IPS-18a (cell line): ENCODE measurements at regions not wholly inside any gene's neighbourhood (a gene's known extent, or its start where the extent isn't known, plus 50 kb on each side); places are given as distances from the start of the nearest gene placed in this dataset.
"Not testable (repeated sequence)": the region's sequence is repeated elsewhere in the genome, so short reads cannot be mapped to it uniquely, and the experiment has no call there.

Source experiments
- H3K27ac ChIP-seq: one replicate; pipeline ENCODE4 v1.5.1; 2013; ENCODE audit warnings: low read length
- H3K27me3 ChIP-seq: one replicate; pipeline ENCODE4 v1.6.1; 2013; ENCODE audit warnings: mild to moderate bottlenecking, low read length; ENCODE audit not compliant: control insufficient read depth, insufficient read depth
- H3K36me3 ChIP-seq: one replicate; pipeline ENCODE4 v1.6.1; 2013; ENCODE audit warnings: low read depth, low read length; ENCODE audit not compliant: control insufficient read depth
- H3K4me1 ChIP-seq: one replicate; pipeline ENCODE4 v1.6.1; 2013; ENCODE audit warnings: low read depth, low read length; ENCODE audit not compliant: control insufficient read depth
- H3K4me3 ChIP-seq: one replicate; pipeline ENCODE4 v1.5.1; 2013; ENCODE audit warnings: low read length
- H3K9ac ChIP-seq: one replicate; pipeline ENCODE4 v1.6.1; 2013; ENCODE audit warnings: mild to moderate bottlenecking, low read length, moderate library complexity
- H3K9me3 ChIP-seq: one replicate; pipeline ENCODE4 v1.6.1; 2013; ENCODE audit warnings: low read depth, low read length; ENCODE audit not compliant: control insufficient read depth

- Histone ChIP-seq H3K36me3 (no peaks in the 10 kb centered on the region), H3K4me1 (no peaks in the 10 kb centered on the region), H3K9me3 (peaks cover 65% of the 10 kb centered on the region), H3K9ac (no peak overlapping the region), H3K27me3 (no peaks in the 10 kb centered on the region), H3K27ac (no peak overlapping the region), H3K4me3 (no peak overlapping the region)
Measured at GRCh38 chr13:18946738-18947137, 234.9 kb downstream of the TUBA3C start.

DNA sequence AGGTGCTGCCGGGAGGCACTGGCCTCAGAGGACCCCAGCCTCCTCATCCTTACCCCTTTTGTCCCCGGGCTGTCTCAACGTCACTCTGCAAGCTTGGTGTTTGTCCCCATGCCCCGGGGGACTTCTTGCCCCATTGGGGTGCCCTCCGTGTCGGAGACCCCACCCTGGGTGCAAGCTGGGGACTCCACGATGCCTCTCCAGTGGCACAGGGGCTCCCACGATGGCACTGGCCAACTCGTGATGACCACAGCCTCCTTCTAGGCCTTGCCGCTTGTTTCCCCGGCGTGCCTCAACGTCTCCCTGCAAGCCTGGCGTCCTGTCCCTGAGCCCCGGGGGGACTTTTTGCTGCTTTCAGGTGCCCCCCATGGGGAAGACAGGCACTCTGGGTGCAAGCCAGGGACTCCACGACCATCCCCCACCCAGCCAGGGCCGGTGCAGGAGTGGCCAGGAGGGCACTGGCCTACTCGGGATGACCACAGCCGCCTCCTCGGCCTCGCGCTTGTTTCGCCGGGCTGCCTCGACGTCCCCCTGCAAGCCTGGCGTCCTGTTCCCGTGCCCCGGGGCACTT is 237.0 kb downstream of the TUBA3C start:
- no peaks in the 10 kb centered on the region for H3K27me3 ChIP-seq
- no peaks in the 10 kb centered on the region for H3K4me1 ChIP-seq
- H3K4me3 ChIP-seq: no peak overlapping the region
- H3K36me3 ChIP-seq: no peaks in the 10 kb centered on the region
- no peak overlapping the region for H3K27ac ChIP-seq
- peaks cover 66% of the 10 kb centered on the region for H3K9me3 ChIP-seq
- H3K9ac ChIP-seq: no peak overlapping the region

DNA sequence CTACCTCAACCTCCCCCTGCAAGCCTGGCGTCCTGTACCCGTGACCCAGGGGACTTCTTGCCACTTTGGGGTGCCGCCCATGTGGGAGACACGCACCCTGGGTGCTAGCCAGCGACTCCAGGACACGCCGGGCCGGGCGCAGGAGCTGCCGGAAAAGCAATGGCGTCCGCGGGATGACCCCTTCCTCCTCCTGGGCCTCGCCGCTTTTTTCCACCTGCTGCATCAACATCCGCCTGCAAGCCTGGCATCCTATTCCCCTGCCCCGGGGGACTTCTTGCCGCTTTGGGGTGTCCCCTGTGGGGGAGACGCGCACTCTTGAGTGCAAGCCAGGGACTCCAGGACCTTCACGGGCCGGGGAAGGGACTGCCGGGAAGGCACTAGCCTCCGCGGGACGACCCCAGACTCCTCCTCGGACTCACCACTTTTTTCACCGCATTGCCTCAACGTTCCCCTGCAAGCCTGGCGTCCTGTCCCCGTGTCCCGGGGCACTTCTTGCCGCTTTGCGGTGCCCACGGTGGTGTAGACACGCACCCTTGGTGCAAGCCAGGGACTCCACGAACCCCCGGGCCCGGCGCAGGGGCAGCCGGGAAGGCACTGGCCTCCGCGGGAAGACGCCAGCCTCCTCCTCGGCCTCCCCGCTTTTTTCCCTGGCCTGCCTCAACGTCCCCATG is 237.8 kb downstream of the TUBA3C start:
- Histone ChIP-seq H3K27me3 (no peaks in the 10 kb centered on the region), H3K9ac (no peak overlapping the region), H3K4me1 (no peaks in the 10 kb centered on the region), H3K36me3 (no peaks in the 10 kb centered on the region), H3K4me3 (no peak overlapping the region), H3K27ac (no peak overlapping the region), H3K9me3 (peaks cover 62% of the 10 kb centered on the region)

- Histone ChIP-seq H3K27ac (no peak overlapping the region), H3K4me1 (no peaks in the 10 kb centered on the region), H3K9me3 (peaks cover 63% of the 10 kb centered on the region), H3K4me3 (no peak overlapping the region), H3K27me3 (no peaks in the 10 kb centered on the region), H3K36me3 (no peaks in the 10 kb centered on the region), H3K9ac (no peak overlapping the region)
Measured at GRCh38 chr13:18943273-18943672, 238.4 kb downstream of the TUBA3C start.

DNA sequence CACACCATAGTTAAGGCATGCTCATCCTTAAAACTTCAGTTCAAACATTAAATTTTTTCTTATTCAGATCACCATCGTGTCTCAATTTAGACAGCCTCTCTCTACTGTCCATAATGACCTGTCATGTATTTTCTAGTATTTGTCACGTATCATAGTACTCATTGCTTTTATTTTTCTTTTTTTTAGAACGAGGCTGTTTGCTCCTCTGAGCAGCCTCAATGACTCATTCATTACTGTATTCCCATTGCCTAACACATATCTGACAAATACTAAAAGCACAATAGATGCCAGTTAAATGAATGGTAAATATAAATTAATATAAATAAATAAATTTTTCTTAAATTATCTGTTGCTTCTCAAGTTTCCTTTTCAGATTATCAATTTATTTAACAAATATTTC is 245.5 kb downstream of the TUBA3C start:
- H3K9me3 ChIP-seq: peaks cover 64% of the 10 kb centered on the region
- no peak overlapping the region for H3K9ac ChIP-seq
- H3K27me3 ChIP-seq: no peaks in the 10 kb centered on the region
- H3K27ac ChIP-seq: no peak overlapping the region
- no peaks in the 10 kb centered on the region for H3K36me3 ChIP-seq
- H3K4me3 ChIP-seq: no peak overlapping the region
- H3K4me1 ChIP-seq: no peaks in the 10 kb centered on the region

DNA sequence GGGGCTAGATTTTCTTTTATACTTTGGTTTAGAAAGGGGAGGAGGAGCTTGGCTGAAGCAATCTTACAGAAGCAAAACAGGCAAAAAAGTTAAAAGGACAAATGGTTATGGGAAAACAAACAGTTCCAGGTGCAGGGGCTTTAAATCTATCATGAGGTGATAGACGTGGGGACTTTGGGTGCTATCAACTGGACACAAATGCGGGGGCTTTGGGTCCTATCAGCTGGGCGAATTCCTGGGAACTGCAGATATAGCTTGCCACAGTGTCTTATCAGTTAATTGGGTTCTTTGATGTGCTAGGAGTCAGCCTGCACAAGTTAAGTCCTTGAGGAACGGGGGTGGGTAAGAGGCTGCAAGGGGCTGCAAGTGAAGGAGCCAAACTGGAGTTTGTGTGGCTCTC is 260.6 kb downstream of the TUBA3C start:
- no peaks in the 10 kb centered on the region for H3K27me3 ChIP-seq
- H3K36me3 ChIP-seq: no peaks in the 10 kb centered on the region
- H3K9me3 ChIP-seq: peaks cover 38% of the 10 kb centered on the region

GRCh38 chr13:18905096-18905495 is 276.5 kb downstream of the TUBA3C start:
- not testable (repeated sequence) for H3K36me3 ChIP-seq, H3K9ac ChIP-seq, H3K27ac ChIP-seq, H3K27me3 ChIP-seq, H3K4me3 ChIP-seq, H3K4me1 ChIP-seq
- H3K9me3 ChIP-seq: peaks cover 26% of the 10 kb centered on the region

More for the DNA sequence above, 260.6 kb downstream of the TUBA3C start:
- Histone ChIP-seq H3K4me3 (no peak overlapping the region), H3K9ac (no peak overlapping the region), H3K4me1 (no peaks in the 10 kb centered on the region), H3K27ac (no peak overlapping the region)

GRCh38 chr13:18895411-18895810 is 286.2 kb downstream of the TUBA3C start:
- not testable (repeated sequence) for H3K9ac ChIP-seq, H3K27me3 ChIP-seq, H3K4me3 ChIP-seq, H3K27ac ChIP-seq, H3K4me1 ChIP-seq, H3K36me3 ChIP-seq
- H3K9me3 ChIP-seq: peaks cover 48% of the 10 kb centered on the region

DNA sequence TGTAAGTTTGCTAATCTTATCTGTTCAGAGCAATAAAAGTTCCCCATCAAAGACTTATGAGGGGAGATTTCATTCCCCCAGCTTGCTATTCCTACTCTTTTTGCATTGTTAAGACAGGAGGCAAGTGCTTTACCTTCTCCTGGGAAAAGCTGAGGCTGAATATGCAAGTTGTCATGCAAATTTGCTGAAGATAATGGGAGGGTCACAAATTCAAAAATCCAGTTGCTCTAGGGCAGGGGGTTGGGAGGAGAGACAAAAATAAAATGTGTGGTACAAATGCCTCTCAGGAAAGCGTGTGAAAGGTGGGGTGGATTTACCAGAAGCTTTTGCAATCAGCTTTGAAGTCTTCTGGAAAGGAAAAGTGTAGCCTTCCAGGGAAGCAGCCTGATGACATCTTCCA is 290.4 kb downstream of the TUBA3C start:
- not testable (repeated sequence) for H3K4me1 ChIP-seq, H3K4me3 ChIP-seq, H3K36me3 ChIP-seq, H3K9ac ChIP-seq, H3K27me3 ChIP-seq, H3K27ac ChIP-seq
- H3K9me3 ChIP-seq: peaks cover 68% of the 10 kb centered on the region

DNA sequence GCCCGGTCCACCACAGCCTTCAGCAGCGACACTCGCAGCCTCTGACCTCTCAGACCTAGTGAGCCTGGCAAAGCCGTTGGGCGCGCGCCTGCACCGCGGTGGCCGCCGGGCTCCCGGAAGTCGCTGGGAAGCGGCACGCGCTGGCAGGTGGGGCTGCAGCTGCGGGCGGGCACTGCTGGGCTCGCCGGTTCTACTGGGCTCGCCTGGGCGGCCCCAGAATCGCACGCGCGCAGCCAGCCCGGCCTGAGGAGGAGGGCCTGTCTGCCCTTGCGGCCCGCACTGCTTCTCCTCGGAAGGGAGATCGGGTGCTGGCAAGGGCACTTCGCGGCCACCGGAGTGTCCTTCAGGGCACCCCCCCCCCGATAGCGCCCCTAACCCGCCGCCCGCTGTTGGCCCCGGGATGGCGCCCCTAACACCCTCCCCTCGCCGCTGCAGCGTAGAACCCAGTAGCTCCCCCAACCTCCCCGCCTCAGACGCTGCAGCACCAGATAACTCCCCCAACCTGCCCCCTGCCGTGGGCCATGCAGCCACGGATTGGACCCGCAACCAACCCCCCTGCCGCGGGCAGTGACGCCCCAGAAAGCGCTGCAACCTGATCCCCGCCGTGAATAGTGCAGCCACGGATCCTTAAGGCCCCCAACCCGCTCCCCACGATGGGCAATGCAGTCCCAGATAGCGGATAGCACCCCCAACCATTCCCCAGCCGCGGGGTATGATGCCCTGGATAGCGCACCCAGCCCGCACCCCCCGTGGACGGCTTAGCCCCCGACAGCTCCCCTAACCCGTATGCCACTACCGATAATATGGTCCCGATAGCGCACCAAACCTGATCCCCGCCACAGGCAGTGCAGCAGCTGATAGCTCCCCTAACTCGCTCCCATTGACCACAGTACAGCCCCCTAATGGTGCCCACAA is 306.5 kb downstream of the TUBA3C start:
- peaks cover 45% of the 10 kb centered on the region for H3K9me3 ChIP-seq
- H3K36me3 ChIP-seq, H3K27ac ChIP-seq, H3K27me3 ChIP-seq, H3K9ac ChIP-seq, H3K4me3 ChIP-seq, H3K4me1 ChIP-seq: not testable (repeated sequence)

DNA sequence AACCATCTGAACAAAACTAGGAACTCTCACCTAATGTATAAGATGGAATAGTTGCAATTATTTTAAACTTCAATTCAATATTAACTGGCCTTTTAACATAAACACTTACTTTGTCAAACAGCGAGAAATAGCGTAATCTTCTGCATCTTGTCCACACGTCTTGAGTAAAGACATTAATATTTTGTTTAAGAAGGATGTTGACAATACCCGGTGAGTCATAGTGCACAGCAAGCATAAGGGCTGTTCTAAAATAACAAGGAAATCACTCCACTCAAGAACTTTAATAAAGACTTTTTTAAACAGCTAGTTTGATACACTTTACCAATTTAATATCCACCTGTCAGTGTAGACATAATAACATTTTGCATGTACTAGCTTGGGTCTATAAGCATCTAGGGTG is 311.1 kb downstream of the TUBA3C start:
- H3K4me3 ChIP-seq, H3K27ac ChIP-seq, H3K9ac ChIP-seq, H3K36me3 ChIP-seq, H3K27me3 ChIP-seq, H3K4me1 ChIP-seq: not testable (repeated sequence)
- H3K9me3 ChIP-seq: peaks cover 13% of the 10 kb centered on the region
